ENCODE measurements at regions not wholly inside any gene's neighbourhood (a gene's known extent, or its start where the extent isn't known, plus 50 kb on each side); places are given as distances from the start of the nearest gene placed in this dataset.

GRCh38 chr9:103362986-103363385, 367.9 kb downstream of the CYLC2 start:
- TF ChIP-seq CTCF (conservative IDR thresholded peaks at IDR 0.05; ENCODE audit: low read depth, low read length), result no peak
- no peak for TF ChIP-seq EZH2 (IDR thresholded peaks at IDR 0.05; ENCODE audit: low read length, unreplicated experiment)
